ENCODE measurements at regions not wholly inside any gene's neighbourhood (a gene's known extent, or its start where the extent isn't known, plus 50 kb on each side); places are given as distances from the start of the nearest gene placed in this dataset.

DNA sequence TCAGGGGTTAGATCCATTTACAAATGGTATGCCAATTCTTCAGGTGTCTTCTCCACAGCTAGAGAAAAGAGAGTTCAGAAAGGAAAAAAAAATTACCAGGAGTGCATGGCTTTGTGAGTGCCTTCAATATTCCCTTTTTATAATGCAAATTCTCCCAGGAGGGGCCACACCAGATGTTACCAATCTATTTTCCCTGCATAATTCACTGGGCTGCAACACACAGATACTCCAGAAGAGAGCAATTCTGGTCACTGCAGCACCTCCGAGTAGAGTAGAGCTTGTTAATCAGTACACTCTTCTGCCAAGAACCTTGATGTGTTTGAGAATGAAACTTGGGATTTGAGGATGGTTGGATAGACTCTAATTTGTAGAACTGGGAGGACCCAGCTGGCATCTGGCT, 80.7 kb upstream of the SPRED1 start:
- Mint-ChIP-seq H3K4me3 (no peak overlapping the region), H3K4me1 (peaks cover 8% of the 10 kb centered on the region), H3K9me3 (peaks cover 0 to 5% (median 1%) of the 10 kb centered on the region in 7 donors), H3K36me3 (no peaks in the 10 kb centered on the region), H3K27ac (no peak overlapping the region), H3K27me3 (ENCODE audit: low read depth in 3 of 3) (peaks cover 1 to 10% (median 4%) of the 10 kb centered on the region in 3 donors)
- H3K4me1 ChIP-seq (ENCODE audit: control insufficient read depth in 1 of 2, insufficient read depth in 2 of 2, low read length in 2 of 2), result no peaks in the 10 kb centered on the region
- intact Hi-C loops (cut with micrococcal nuclease), result no loop called here
- no peaks in the 10 kb centered on the region for H3K9me3 ChIP-seq (replicated peaks in 1 of 2; ENCODE audit: control insufficient read depth in 1 of 2, insufficient read depth in 1 of 2, low read length in 2 of 2)
- no peak overlapping the region for H2AFZ ChIP-seq (ENCODE audit: insufficient read depth, low read depth, low read length, poor library complexity, severe bottlenecking)
- no peak overlapping the region for H3K4me3 ChIP-seq (replicated peaks in 1 of 3; ENCODE audit: low read depth in 2 of 3, low read length in 3 of 3)
- DNase-seq, result no peak
- TF ChIP-seq, protein P1, sequence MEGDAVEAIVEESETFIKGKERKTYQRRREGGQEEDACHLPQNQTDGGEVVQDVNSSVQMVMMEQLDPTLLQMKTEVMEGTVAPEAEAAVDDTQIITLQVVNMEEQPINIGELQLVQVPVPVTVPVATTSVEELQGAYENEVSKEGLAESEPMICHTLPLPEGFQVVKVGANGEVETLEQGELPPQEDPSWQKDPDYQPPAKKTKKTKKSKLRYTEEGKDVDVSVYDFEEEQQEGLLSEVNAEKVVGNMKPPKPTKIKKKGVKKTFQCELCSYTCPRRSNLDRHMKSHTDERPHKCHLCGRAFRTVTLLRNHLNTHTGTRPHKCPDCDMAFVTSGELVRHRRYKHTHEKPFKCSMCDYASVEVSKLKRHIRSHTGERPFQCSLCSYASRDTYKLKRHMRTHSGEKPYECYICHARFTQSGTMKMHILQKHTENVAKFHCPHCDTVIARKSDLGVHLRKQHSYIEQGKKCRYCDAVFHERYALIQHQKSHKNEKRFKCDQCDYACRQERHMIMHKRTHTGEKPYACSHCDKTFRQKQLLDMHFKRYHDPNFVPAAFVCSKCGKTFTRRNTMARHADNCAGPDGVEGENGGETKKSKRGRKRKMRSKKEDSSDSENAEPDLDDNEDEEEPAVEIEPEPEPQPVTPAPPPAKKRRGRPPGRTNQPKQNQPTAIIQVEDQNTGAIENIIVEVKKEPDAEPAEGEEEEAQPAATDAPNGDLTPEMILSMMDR (IDR thresholded peaks at IDR 0.05), result no peak
- H3K9ac ChIP-seq (ENCODE audit: insufficient read depth, low read length, poor library complexity, severe bottlenecking), result no peak overlapping the region
- no peaks in the 10 kb centered on the region for H4K20me1 ChIP-seq (ENCODE audit: insufficient read depth, low read length)
- no CpG with 5 or more reads among the region's 1 CpG for WGBS (ENCODE audit: insufficient coverage)
- H3K36me3 ChIP-seq (replicated peaks in 1 of 2; ENCODE audit: control insufficient read depth in 1 of 2, insufficient read depth in 2 of 2, low read length in 2 of 2), result no peaks in the 10 kb centered on the region
- no peak overlapping the region for H3K4me2 ChIP-seq (replicated peaks; ENCODE audit: extremely low read depth, low read length, poor library complexity, severe bottlenecking)
- peaks cover 2 to 4% of the 10 kb centered on the region in 2 donors for H3K27me3 ChIP-seq (ENCODE audit: control insufficient read depth in 2 of 2, insufficient read depth in 2 of 2, low read length in 2 of 2)
- H3K27ac ChIP-seq (ENCODE audit: low read depth in 1 of 2, low read length in 2 of 2), result no peak overlapping the region
- no peaks in the 10 kb centered on the region for H3K79me2 ChIP-seq (ENCODE audit: insufficient read depth, low read length)

DNA sequence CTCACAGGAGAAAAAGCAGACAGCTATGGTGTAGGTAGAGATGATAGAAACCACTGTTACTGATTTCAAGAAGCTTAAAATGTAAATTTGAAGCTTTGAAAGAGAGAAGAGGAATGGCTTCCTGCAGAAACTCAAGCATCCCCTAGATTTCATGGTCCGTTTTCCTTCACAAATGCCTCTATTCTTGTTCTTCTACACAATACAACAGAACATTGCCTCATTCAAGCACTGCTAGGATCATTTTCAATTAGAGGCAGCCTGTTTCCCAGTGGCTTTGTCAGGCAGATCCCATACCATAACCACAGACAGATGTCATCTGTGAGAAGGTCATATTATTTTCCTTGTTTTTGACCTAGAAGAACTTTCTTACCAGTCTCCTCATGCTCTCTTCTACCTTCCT, 77.9 kb upstream of the SPRED1 start:
- Mint-ChIP-seq H3K9me3 (peaks cover 0 to 5% (median 0%) of the 10 kb centered on the region in 7 donors), H3K27ac (no peak overlapping the region), H3K4me1 (peaks cover 8% of the 10 kb centered on the region), H3K4me3 (no peak overlapping the region), H3K36me3 (no peaks in the 10 kb centered on the region), H3K27me3 (ENCODE audit: low read depth in 3 of 3) (peaks cover 0 to 7% (median 4%) of the 10 kb centered on the region in 3 donors)
- H3K36me3 ChIP-seq (replicated peaks in 1 of 2; ENCODE audit: control insufficient read depth in 1 of 2, insufficient read depth in 2 of 2, low read length in 2 of 2), result no peaks in the 10 kb centered on the region
- no peaks in the 10 kb centered on the region for H3K9me3 ChIP-seq (replicated peaks in 1 of 2; ENCODE audit: control insufficient read depth in 1 of 2, insufficient read depth in 1 of 2, low read length in 2 of 2)
- H3K4me2 ChIP-seq (replicated peaks; ENCODE audit: extremely low read depth, low read length, poor library complexity, severe bottlenecking), result no peak overlapping the region
- no peak overlapping the region for H2AFZ ChIP-seq (ENCODE audit: insufficient read depth, low read depth, low read length, poor library complexity, severe bottlenecking)
- WGBS (ENCODE audit: insufficient coverage), result no CpG with 5 or more reads among the region's 1 CpG
- H3K27ac ChIP-seq (ENCODE audit: low read depth in 1 of 2, low read length in 2 of 2), result no peak overlapping the region
- H3K27me3 ChIP-seq (ENCODE audit: control insufficient read depth in 2 of 2, insufficient read depth in 2 of 2, low read length in 2 of 2), result peaks cover 0 to 2% of the 10 kb centered on the region in 2 donors
- no peak for DNase-seq
- H4K20me1 ChIP-seq (ENCODE audit: insufficient read depth, low read length), result no peaks in the 10 kb centered on the region
- no peak overlapping the region for H3K9ac ChIP-seq (ENCODE audit: insufficient read depth, low read length, poor library complexity, severe bottlenecking)
- H3K4me1 ChIP-seq (ENCODE audit: control insufficient read depth in 1 of 2, insufficient read depth in 2 of 2, low read length in 2 of 2), result no peaks in the 10 kb centered on the region
- no peak overlapping the region for H3K4me3 ChIP-seq (replicated peaks in 1 of 3; ENCODE audit: low read depth in 2 of 3, low read length in 3 of 3)
- TF ChIP-seq, protein P1 (IDR thresholded peaks at IDR 0.05), result no peak
- no peaks in the 10 kb centered on the region for H3K79me2 ChIP-seq (ENCODE audit: insufficient read depth, low read length)
- intact Hi-C loops (cut with micrococcal nuclease), result no loop called here

Measured in CD14-positive monocyte (primary cell).